ENCODE measurements at regions not wholly inside any gene's neighbourhood (a gene's known extent, or its start where the extent isn't known, plus 50 kb on each side); places are given as distances from the start of the nearest gene placed in this dataset.

DNA sequence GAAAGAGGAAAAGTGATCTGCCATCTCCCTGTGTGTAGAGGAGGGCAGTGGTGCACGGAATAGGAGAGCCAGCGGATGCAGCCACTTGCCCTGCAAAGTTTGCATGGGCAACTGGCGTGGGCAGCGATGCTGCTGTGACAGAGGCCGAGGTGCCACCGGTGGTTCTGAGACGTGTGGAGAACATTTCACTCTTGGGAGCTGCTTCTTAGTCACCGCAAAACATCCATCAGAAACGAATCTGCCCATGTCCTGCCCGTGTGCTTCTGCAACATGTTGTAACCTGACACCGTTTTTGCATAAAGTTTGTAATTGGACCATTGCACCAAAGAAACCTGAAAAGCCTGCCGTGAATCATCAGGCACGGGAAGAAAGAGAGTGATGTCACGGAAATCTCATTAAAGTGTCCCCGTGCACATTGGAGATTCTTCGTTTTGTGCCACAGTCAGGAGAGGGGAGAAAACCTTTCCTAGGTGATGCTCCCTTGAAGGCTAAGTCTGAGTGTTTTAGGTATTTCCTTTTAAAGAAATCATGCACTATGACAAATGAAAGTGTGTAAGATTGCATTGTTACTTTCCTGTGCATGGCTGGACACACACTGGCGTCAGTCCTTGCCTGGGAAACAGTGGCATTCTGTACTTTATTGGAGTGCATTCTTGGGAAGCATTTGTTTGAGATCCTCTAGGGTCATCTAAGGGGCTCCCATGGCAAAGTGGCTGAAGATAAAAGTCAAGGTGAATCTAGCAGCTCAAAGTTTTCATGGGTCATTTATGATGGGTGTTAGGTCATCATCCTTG is 302.6 kb downstream of the KLF6 start:
- DNase-seq (ENCODE audit: low spot score), result no peak

DNA sequence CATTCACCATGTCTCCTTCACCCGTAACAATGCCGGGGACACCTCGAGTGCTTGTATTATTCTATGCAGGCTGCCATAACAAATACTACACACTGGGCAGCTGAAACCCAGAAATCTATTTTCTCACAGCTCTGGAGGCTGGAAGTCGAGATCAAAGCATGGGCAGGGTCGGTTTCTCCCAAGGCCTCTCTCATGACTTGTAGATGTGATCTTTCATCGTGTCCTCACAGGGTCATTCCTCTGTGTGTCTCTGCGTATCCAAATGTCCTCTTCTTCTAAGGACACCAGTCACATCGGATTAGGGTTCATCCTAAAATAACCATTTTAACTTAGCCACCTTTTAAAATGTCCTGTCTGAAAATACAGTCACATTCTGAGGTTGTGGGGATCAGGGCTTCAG is 303.5 kb downstream of the KLF6 start:
- no peak for DNase-seq (ENCODE audit: low spot score)

DNA sequence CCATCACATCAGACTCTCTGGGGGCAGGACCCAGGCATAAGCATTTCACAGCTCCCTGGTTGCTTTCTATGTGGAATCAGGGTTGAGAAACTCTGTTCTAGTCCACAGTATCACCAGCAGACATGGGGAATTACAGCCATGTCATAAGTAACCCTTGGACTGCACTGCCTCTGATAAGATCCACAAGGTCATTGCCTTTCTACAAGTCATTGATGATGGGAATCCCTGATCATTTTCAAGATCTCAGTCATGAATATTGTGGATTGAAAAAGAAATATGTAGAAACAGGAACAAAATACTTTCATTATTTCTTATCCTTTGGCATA is 304.1 kb downstream of the KLF6 start:
- DNase-seq (ENCODE audit: low spot score), result no peak

DNA sequence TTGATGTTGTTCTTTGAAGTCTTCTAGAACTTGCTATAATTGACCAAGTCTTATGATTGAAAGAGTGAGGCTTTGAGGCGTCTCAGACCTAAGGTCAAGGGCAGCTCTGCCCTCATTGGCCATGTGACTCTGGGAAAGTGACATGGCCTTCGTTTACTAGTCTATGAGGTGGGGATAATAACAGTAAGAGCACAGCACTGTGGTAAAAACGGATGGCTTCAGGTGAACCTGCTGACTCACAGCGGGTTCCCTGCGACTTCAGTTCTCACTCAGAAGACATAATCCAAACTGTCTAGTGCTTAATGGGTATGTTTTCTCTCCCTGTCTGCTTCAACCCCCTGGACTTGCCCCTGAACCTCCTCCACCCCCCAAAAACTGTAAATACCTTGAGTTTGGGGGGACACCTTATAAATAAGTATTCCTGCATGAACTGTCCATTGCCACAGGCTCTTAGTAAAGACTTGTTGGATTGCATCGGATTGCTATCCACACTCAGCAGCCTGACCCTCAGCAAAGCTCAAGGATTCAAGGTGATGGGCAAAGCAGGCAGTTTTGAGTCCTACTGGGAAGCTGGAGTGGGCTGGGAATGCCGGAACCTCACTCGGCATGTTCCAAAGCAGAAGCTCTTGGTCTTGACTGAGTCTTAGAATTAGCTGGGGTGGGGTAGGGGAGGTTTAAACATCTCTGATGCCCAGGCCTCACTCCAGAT is 304.6 kb downstream of the KLF6 start:
- DNase-seq (ENCODE audit: low spot score), result no peak

DNA sequence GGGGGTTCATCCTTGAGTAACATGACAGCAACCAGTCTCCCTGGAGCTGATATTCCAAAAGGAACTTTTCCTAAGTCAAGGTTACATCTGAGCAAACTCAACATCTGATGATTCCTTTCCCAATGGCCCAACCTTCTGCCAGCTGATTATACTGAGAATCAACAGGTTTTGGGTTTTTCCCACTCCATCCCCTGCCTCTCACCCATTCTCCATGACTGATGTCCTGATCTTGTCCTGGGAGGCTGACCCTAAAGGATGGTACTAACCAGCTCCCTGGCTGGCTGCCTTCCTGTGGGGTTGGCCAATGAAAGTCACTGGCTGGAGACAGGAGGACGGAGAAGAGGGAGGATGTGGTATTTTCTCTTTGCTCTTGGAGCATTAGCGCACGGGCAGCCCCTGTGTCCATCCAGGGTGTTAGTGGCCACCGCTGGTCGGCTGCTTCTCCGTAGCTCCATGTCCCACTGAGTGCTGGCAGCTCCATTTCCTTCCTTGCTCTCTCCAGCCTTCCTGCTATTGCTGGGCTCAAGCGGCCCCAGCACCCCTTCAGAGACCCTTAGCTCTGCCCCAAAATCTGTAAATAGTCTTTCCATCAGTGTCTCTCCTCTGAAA is 306.2 kb upstream of the PITRM1 start:
- no peak for DNase-seq (ENCODE audit: low spot score)

DNA sequence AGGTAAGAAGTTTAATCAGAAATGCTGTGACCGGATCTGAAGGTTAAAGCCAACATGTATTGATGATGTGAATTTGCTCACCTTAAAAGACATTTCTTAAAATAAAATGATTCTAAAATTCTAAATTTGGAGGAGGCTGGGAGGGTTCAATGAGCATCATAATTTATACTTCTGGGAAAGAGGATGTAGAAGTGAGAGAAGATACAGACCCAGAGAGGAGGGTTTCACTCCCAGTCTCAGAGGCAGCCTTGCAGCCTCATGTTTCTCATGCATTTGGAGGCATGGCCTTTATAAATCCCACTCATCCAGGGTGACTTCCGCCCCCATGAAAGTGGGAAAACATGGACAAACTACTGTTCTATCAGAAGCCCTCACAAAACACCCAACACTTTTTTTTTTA is 305.6 kb upstream of the PITRM1 start:
- DNase-seq (ENCODE audit: low spot score), result no peak

DNA sequence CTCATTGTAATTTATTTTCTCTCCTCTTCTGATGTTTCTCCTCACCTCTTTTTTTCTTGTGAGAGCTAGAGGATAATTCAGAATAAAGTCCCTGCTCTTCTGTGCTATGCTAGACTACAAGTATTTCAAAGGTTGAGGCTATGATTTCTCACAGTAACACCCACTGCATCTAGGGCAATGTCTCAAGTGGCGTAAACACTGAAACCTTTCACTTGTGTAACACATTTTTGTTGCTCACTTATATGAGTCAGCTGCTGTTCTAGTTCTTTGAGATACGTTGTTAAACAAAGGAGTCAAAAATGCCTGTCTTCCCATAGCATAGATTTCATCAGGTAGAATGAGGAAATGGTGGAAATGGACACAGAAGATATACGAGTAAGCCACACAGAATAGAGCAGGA is 305.1 kb upstream of the PITRM1 start:
- no peak for DNase-seq (ENCODE audit: low spot score)

DNA sequence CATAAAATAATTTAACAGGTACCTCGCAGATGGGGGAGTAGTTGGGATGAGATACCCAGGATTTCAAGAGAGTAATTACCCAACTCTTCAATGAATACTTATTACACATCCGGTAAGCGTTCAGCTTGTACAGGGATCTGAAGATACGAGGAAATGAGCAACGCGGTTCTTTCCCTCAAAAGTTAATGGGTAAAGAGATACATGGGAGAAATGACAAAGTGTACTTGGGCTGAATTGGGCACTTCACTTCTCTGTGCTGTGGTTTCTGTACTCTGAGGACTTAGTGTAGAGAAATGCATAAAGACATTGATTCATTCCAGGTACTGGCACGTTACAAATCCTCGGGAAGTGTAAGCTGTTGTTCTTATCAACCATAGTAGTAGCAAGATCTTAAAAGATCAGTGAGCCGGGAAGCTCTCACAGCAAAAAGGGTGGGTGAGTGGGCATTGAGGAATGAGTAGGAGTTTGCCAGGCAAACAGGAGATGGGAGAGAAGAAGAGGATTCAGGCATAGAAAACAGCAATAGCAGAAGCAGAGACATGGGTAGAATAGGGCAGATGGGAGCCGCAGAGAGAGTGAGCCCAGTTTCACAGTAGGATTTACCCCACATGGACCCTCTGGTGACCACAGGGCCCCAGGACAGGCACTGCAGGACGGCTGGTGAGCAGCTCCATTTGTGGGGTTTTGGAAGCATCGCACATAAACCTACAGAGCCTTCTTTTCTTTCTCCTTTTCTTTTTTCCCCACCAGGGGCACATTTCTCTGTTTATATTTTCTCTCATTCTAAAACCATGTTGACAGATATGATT is 304.3 kb upstream of the PITRM1 start:
- no peak for DNase-seq (ENCODE audit: low spot score)

DNA sequence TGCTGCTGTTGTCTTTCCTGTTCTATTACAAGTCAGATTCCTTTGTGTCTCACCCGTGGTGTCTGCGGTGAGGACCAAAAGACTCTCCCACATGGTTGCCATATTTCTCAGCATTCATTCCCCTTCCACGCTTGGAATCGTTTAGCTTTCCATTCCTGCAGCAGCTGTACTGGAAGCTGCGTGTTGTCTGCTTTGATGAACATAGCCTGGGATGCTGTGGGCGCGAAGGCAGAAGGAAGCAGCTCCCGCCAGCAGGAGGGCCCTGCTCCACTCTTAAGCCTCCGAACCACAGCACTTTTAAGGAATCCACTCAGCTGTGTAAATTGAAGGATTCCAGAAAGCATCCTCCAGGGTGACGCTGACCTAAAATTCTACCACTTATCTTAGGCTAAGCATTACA is 303.6 kb upstream of the PITRM1 start:
- DNase-seq (ENCODE audit: low spot score), result no peak

DNA sequence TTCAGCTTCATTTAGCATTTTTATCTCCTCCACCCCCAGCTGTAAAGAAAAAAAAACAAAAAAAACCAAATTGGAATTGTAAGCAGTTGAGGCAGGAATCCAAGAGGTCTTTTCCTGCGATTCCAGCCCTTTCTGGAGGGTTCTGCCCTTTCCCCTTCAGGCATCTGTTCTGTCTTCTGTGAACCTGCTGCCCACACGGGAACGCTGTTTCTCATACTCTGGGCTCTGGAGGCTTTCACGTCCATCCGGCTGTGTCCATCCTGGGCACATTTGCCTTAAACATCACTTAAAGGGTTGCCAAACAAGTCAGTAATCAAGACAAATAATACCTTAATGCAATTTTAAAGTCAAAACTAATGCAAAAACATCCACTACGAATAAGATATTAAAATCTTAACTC is 302.8 kb upstream of the PITRM1 start:
- no peak for DNase-seq (ENCODE audit: low spot score)

DNA sequence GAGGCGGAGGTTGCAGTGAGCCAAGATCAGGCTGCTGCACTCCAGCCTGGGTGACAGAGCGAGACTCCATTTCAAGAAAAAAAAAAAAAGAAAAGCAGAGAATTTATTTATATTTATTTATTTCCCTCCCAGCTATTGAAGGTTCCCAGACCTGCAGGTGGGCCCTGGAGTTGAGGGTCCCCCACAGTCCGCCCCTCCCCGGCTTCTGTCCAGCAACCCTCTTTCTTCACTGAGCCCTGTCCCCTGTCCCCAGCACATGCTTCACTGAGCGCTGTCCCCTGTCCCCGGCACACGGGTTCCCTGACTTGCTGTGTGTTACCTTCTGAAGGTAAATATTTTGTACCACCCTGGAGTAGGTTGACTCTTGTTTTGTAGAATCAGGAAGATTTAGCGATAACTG is 301.7 kb upstream of the PITRM1 start:
- no peak for DNase-seq (ENCODE audit: low spot score)

DNA sequence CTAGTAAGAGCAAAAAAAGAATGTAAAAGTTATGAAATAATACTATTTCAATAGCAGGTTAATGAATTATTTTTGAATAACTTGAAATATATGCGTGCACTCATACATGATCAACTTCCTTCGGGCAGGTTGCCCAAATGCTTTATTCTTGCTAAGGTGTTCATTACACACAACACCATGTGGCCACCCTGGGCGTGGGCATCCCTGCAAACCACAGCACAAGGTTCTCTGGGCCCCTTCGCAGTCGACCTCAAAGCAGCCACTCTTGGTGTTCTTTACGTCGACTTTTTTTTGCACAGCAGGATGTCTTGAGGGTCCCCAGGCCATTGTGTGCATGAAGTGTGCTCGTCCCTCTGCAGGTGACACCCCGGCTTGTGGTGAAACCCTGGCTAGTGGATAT is 300.7 kb upstream of the PITRM1 start:
- peak; percentile 19 for DNase-seq (ENCODE audit: low spot score)

DNA sequence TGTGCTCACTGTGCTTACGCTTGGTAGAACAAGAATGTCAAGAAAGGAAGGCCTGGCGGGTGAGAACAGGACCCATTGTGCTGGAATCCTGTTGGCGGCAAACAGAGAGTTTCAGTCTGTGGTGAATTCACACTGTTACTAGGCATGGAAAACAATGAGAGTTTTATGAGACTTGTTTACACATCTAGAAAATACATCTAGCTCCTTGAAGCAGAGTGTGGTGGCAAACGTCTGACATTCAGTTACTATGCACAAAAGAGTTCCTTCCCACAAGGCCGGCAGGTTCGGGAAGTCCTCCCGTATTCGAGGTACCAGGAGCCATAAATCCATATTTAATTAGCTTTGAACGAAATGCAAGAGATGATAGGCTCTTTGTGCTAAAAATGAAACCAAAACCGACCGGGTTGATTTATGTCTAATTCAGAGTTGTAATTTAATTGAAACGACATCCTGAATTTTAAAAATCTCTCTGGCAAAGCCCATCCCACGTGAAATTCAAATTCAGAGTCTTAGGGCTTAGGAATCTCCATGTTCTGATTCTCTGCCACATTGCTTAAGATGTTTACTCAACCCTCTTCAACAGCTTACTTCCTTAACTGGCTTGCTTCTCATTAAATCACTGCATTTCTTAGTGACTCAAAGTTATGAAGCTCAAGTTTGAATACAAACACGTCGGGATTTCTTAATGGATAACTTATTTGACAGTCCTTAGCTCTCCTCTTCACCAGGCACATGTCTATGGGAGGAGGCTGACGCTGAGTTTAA is 299.9 kb upstream of the PITRM1 start:
- DNase-seq (ENCODE audit: low spot score), result peak; percentile 26

DNA sequence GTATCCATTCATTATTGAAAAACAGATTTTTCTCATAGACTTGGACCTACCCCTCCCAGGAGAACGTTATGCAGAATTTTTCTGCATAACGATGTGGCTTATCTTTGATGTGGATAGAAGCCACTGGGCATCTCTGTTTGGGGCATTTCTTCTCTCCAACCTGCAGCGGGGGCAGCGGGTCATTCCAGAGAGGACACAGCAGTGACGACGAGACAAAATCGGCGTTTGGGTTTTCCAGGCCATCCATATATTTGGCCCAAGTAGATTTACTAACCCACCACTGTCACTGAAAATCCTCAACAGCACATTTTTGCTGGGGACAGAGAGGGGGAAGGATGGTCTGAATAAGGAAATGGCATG is 299.3 kb upstream of the PITRM1 start:
- DNase-seq (ENCODE audit: low spot score), result no peak

DNA sequence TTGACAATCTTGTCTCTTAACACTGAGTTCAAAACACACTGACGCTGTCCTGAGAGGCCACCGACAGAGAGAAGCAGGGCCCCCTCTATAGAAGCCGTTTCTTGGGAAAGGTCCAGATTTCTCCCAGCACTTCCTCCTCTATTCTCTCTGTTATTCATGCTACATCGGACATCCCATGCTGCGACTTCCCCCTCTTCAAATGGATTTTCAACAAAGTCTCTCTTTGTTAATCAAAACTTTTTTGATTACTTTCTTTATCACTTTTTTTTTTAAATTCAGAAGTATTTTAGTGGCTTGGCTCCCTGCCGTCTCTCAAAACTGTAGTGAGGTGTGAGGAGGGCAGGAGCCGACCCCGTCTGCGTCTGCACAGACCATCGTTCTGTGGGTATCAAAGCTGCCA is 298.9 kb upstream of the PITRM1 start:
- no peak for DNase-seq (ENCODE audit: low spot score)

DNA sequence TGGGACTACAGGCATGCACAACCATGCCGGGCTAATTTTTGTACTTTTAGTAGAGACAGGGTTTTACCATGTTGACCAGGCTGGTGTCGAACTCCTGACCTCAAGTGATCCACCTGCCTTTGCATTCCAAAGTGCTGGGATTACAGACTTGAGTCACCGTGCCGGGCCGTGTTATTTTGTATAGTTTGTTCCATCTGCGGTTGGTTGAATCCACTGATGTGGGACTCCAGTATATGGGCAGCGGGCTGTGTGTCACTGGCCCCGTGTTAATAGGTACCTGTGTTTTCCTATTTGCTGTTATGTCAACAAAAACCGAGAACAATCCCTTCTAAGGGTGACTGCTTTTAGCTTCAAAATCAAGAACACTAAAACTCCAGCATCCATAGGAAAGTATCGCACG is 297.6 kb upstream of the PITRM1 start:
- DNase-seq (ENCODE audit: low spot score), result no peak

DNA sequence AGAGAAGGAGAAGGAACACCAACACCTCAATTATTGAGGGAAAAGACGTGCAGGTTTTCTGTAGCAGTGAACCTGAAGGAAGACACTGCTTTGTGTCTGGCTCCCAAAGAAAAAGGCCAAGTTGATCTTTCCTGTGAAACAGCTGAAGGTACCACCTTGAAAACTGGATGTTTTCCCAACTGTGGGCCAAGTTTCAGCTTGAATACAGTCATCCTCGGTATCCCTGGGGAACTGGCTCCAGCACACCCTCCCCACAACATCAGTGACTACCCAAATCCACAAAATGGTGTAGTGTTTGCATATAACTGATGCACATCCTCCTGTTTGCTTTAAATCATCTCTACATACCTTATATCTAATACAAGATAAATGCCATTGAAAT is 297.0 kb upstream of the PITRM1 start:
- DNase-seq (ENCODE audit: low spot score), result no peak

DNA sequence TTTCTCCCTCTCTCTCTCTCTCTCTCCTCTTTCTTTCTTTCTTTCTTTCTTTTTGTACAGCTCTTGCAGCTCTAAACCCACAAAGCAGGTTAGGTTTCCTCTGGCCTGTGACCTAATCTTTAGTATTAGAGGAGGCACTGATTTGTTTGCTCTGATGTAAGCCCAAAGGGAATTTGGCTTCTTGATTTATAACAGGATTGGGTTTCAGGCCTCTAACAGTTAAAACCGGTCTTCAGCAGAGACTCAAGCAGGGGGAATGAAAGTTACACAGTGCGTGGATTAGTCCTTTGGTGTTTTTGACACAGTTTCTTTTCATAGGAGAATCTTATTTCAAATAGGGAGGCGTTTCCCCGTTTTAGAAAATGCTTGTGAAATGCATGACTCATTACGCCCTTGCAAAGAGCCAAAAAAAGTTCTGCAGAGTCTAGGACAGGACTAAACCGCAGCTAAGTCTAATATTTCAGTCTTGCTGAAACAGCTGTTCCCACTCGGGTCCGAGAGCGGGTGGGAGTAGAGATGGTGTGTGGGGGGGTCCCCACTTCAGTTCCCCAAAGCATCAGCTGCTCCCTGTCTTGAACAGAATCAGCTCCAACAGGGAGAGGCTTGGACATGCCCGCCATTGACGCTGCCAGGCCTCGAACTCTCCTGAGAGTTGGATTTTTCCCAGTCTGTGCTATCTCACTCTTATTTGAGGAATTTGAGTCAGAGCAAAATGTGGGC is 296.5 kb upstream of the PITRM1 start:
- peak; percentile 53 for DNase-seq (ENCODE audit: low spot score)

DNA sequence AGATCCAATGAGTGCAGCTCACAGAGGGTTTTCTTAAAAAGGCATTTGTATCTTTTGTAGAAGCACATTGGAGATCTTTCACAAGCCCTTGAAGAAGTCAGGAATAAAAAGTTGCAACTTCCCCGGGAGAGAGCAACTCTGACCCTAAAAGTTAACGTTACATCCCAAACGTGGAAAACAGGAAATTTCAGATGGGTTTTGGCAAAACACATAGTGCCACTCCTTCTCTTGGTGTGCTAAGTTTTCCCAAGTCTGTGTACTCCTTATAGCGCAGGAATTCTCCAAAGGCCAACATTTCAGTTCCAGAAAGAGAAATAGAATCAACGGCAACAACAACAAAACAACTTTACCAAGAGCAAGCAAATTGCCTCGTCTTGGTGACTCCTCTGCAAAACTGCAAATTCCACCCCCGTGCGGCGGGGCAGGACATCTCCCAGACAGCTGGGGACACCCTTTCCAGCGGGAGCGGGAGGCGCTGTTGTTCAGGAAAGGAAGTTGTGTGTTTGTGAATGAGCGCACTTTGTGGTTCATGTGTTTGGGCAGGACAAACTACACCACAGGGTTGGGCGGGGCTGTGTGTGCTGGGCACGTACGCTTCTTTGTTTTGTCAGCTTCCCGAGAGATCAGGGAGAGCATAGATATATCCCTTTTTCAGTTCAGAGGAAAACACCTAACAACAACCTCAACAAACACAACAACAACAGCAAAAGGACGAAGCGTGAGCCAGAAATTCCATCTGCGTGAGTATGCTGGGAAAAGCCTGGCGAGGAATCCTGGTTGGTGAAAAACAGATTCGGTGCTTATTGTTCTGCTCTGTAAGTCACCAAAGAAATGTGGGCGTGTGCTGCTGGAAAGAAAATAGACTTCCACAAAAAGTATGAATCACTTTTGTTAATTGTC is 294.7 kb upstream of the PITRM1 start:
- peak; percentile 41 for DNase-seq (ENCODE audit: low spot score)

DNA sequence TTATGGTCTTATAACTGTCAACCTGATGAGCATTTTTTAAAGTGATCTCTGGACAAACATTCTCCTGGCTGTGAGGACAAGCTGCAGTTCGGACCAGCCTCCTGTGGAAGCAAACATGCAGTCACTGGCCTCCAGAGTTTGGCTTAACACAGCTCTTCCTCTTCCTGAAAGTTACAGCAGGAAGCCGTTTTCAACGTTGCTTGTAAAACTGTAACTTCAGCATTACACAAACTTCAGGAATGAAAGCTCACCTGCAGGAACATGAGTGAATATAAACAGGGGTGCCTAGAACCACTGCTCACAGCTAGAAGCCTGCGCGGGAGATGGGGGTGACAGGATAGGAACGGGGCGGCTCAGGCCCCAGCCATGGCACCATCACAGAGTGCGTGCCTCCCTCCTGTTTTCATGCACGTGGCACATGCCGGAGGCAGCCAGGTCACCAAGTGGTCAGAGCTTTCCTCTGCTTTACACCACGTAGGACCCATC is 292.9 kb upstream of the PITRM1 start:
- DNase-seq (ENCODE audit: low spot score), result no peak

All from CD4-positive, alpha-beta T cell treated with Interleukin-2 at 100 ng/mL for 4 hours (primary cell).